ENCODE measurements at regions not wholly inside any gene's neighbourhood (a gene's known extent, or its start where the extent isn't known, plus 50 kb on each side); places are given as distances from the start of the nearest gene placed in this dataset.

GRCh38 chr2:109702250-109702985 lies 88.3 kb downstream of the SOWAHC start:
- no peak overlapping the region for H3K4me3 ChIP-seq (ENCODE audit: low read length)
- TF ChIP-seq CTCF (conservative IDR thresholded peaks at IDR 0.05; ENCODE audit: low read depth, low read length): no peak
- no peak for DNase-seq (ENCODE audit: low read depth)

- TF ChIP-seq CTCF (conservative IDR thresholded peaks at IDR 0.05; ENCODE audit: low read depth, low read length): no peak
- H3K4me3 ChIP-seq (ENCODE audit: low read length): no peak overlapping the region
- DNase-seq (ENCODE audit: low read depth): no peak
Observed at GRCh38 chr2:109703077-109703476, 88.9 kb downstream of the SOWAHC start.

GRCh38 chr2:109703798-109704197 lies 89.6 kb downstream of the SOWAHC start:
- TF ChIP-seq CTCF (conservative IDR thresholded peaks at IDR 0.05; ENCODE audit: low read depth, low read length): no peak
- no peak overlapping the region for H3K4me3 ChIP-seq (ENCODE audit: low read length)
- no peak for DNase-seq (ENCODE audit: low read depth)

- no peak for TF ChIP-seq CTCF (conservative IDR thresholded peaks at IDR 0.05; ENCODE audit: low read depth, low read length)
- H3K4me3 ChIP-seq (ENCODE audit: low read length): no peak overlapping the region
- DNase-seq (ENCODE audit: low read depth): no peak
Observed at GRCh38 chr2:109707281-109708147, 86.6 kb upstream of the RGPD5 start.

- no peak for TF ChIP-seq CTCF (conservative IDR thresholded peaks at IDR 0.05; ENCODE audit: low read depth, low read length)
- no peak for DNase-seq (ENCODE audit: low read depth)
- no peak overlapping the region for H3K4me3 ChIP-seq (ENCODE audit: low read length)
Observed at GRCh38 chr2:109710505-109711229, 83.4 kb upstream of the RGPD5 start.

- no peak for DNase-seq (ENCODE audit: low read depth)
- TF ChIP-seq CTCF (conservative IDR thresholded peaks at IDR 0.05; ENCODE audit: low read depth, low read length): no peak
- H3K4me3 ChIP-seq (ENCODE audit: low read length): no peak overlapping the region
Observed at GRCh38 chr2:109711230-109712122, 82.6 kb upstream of the RGPD5 start.

All from retinal pigment epithelial cell (primary cell).